ENCODE measurements at regions not wholly inside any gene's neighbourhood (a gene's known extent, or its start where the extent isn't known, plus 50 kb on each side); places are given as distances from the start of the nearest gene placed in this dataset.
"Not testable (repeated sequence)": the region's sequence is repeated elsewhere in the genome, so short reads cannot be mapped to it uniquely, and the experiment has no call there.

DNA sequence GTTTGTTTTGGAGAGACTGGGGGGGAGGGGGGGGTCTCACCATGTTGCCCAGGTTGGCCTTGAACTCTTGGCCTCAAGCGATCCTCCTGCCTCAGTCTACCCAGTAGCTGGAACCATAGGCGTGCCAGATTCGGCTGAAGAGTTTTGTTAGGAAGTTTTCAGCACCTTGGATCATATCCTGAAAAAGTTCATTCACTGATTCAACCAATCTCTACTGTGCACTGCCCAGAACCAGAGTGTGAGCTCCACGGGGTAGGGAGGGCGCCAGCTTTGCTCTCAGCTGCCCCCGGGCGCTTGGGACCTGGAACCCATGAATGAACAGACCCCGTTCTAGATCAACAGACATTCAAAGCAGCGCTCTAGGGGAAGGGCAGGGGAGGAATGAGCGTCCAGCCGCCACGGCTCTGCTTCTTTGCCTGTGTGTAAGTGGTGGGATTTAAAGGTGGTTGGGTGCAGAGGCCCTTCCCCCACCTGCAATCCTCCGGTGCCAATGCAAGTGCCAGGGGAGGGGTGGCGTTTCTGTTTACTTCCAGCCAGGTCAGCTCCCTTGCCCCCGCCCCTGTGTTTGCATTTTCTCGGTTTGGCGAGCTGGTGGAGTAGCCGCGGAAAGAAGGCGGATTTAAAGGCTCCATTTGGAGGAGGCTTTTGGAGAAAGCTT, 176.2 kb downstream of the OR4M2 start:
- TF ChIP-seq, protein P1, sequence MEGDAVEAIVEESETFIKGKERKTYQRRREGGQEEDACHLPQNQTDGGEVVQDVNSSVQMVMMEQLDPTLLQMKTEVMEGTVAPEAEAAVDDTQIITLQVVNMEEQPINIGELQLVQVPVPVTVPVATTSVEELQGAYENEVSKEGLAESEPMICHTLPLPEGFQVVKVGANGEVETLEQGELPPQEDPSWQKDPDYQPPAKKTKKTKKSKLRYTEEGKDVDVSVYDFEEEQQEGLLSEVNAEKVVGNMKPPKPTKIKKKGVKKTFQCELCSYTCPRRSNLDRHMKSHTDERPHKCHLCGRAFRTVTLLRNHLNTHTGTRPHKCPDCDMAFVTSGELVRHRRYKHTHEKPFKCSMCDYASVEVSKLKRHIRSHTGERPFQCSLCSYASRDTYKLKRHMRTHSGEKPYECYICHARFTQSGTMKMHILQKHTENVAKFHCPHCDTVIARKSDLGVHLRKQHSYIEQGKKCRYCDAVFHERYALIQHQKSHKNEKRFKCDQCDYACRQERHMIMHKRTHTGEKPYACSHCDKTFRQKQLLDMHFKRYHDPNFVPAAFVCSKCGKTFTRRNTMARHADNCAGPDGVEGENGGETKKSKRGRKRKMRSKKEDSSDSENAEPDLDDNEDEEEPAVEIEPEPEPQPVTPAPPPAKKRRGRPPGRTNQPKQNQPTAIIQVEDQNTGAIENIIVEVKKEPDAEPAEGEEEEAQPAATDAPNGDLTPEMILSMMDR (IDR thresholded peaks at IDR 0.05 in 8 of 11, conservative IDR thresholded peaks at IDR 0.05 in 3 of 11) = not testable (repeated sequence)
- TF ChIP-seq POLR2A, POLR2AphosphoS5 (IDR thresholded peaks at IDR 0.05): not testable (repeated sequence)

Measured in spleen (tissue), 7 donors.